IMR-90 (cell line): ENCODE measurements at regions not wholly inside any gene's neighbourhood (a gene's known extent, or its start where the extent isn't known, plus 50 kb on each side); places are given as distances from the start of the nearest gene placed in this dataset.

Source experiments
- ATAC-seq: fragments of 200-7000 bp; cut with Tn5 transposase; 2 replicates; pipeline ENCODE4 v1.9.1; 2020; ENCODE audit warnings: low read depth, mild to moderate bottlenecking, moderate library complexity
- BruUV-seq: library from RNA; stranded (reverse); fragments of 400-500 nt; replicated peaks from 2 replicates; lab custom pipeline; 2021; lab: Mats Ljungman, UMichigan
- CTCF ChIA-PET: fragments of 300-600 bp; formaldehyde crosslinking; extraction: SDS; loops from one replicate; lab custom pipeline; 2021; ENCODE audit warnings: antibody characterized with exemption; lab: Yijun Ruan, JAX
- POLR2A ChIA-PET: fragments of 300-600 bp; sonication (Branson Sonifier 250); formaldehyde crosslinking; loops from one replicate; lab custom pipeline; 2022; ENCODE audit warnings: antibody characterized with exemption; ENCODE audit not compliant: unreplicated experiment; lab: Charles Lee
- DNase-seq: peaks from one replicate; pipeline ENCODE4 v3.0.0; 2013
- H2AFZ ChIP-seq: replicated peaks from 2 replicates; pipeline ENCODE3; 2013; ENCODE audit warnings: low read length, mild to moderate bottlenecking; ENCODE audit not compliant: poor library complexity
- H2AK5ac ChIP-seq: 2 replicates; pipeline ENCODE4 v1.6.1; 2013; ENCODE audit warnings: low read depth, low read length, inconsistent platforms
- H2AK9ac ChIP-seq: replicated peaks from 2 replicates; pipeline ENCODE3; 2013; ENCODE audit warnings: mild to moderate bottlenecking, low read depth, low read length, moderate library complexity; ENCODE audit not compliant: poor library complexity
- H2BK120ac ChIP-seq: 2 replicates; pipeline ENCODE4 v1.6.1; 2013; ENCODE audit warnings: low read depth, low read length, inconsistent platforms
- H2BK15ac ChIP-seq: 3 replicates; pipeline ENCODE4 v1.6.1; 2013; ENCODE audit warnings: low read depth, low read length, inconsistent platforms
- H2BK20ac ChIP-seq: 2 replicates; pipeline ENCODE4 v1.6.1; 2013; ENCODE audit warnings: low read depth, mild to moderate bottlenecking, inconsistent platforms, low read length, moderate library complexity
- H2BK5ac ChIP-seq: 2 replicates; pipeline ENCODE4 v1.6.1; 2013; ENCODE audit warnings: mild to moderate bottlenecking, low read depth, low read length, inconsistent platforms; ENCODE audit not compliant: poor library complexity, severe bottlenecking
- H3K14ac ChIP-seq: replicated peaks from 2 replicates; pipeline ENCODE4 v1.6.1; 2013; ENCODE audit warnings: low read depth, low read length, inconsistent platforms
- H3K18ac ChIP-seq: 2 replicates; pipeline ENCODE4 v1.6.1; 2013; ENCODE audit warnings: low read depth, low read length, control low read depth
- H3K23ac ChIP-seq: 2 replicates; pipeline ENCODE4 v1.6.1; 2013; ENCODE audit warnings: low read depth, low read length, inconsistent platforms
- H3K27ac ChIP-seq: 2 replicates; pipeline ENCODE4 v1.5.1; 2013; ENCODE audit warnings: mild to moderate bottlenecking, control low read depth, low read length; ENCODE audit not compliant: insufficient read depth
- H3K27me3 ChIP-seq: 2 replicates; pipeline ENCODE4 v1.6.1; 2013; ENCODE audit warnings: low read length; ENCODE audit not compliant: control insufficient read depth, insufficient read depth
- H3K36me3 ChIP-seq: 2 replicates; pipeline ENCODE4 v1.6.1; 2013; ENCODE audit warnings: low read length, mixed read lengths; ENCODE audit not compliant: control insufficient read depth, insufficient read depth
- H3K4ac ChIP-seq: 2 replicates; pipeline ENCODE4 v1.6.1; 2013; ENCODE audit warnings: low read depth, low read length, inconsistent platforms
- H3K4me1 ChIP-seq: 2 replicates; pipeline ENCODE4 v1.6.1; 2013; ENCODE audit warnings: low read length, mixed read lengths; ENCODE audit not compliant: control insufficient read depth, insufficient read depth
- H3K4me2 ChIP-seq: 2 replicates; pipeline ENCODE4 v1.6.1; 2013; ENCODE audit warnings: low read depth, mild to moderate bottlenecking, control low read depth, low read length, moderate library complexity
- H3K4me3 ChIP-seq: 2 replicates; pipeline ENCODE4 v1.5.1; 2013; ENCODE audit warnings: low read depth, mild to moderate bottlenecking, control low read depth, low read length, moderate library complexity; ENCODE audit not compliant: insufficient read depth
- H3K56ac ChIP-seq: 2 replicates; pipeline ENCODE4 v1.6.1; 2013; ENCODE audit warnings: low read length, inconsistent platforms; ENCODE audit not compliant: insufficient read depth; ENCODE audit errors: extremely low read depth
- H3K79me1 ChIP-seq, 2 experiments: 2 replicates each; pipeline ENCODE4 v1.6.1; 2013; ENCODE audit warnings: low read length in 2 of 2, inconsistent platforms in 1 of 2, low read depth in 1 of 2
- H3K9ac ChIP-seq: 2 replicates; pipeline ENCODE4 v1.6.1; 2013; ENCODE audit warnings: low read depth, low read length, control low read depth
- H3K9me1 ChIP-seq: 2 replicates; pipeline ENCODE4 v1.6.1; 2013; ENCODE audit warnings: low read length, inconsistent platforms; ENCODE audit not compliant: insufficient read depth
- H3K9me3 ChIP-seq: 2 replicates; pipeline ENCODE4 v1.6.1; 2013; ENCODE audit warnings: low read length; ENCODE audit not compliant: control insufficient read depth, insufficient read depth
- H4K20me1 ChIP-seq: 2 replicates; pipeline ENCODE4 v1.6.1; 2013; ENCODE audit warnings: low read length, inconsistent platforms; ENCODE audit not compliant: insufficient read depth
- H4K5ac ChIP-seq: 2 replicates; pipeline ENCODE4 v1.6.1; 2013; ENCODE audit warnings: mild to moderate bottlenecking, low read depth, low read length, control low read depth
- H4K8ac ChIP-seq, 2 experiments: 2 replicates each; pipeline ENCODE4 v1.6.1; 2013; ENCODE audit warnings: low read depth in 2 of 2, low read length in 2 of 2, control low read depth in 1 of 2, inconsistent platforms in 1 of 2
- H4K91ac ChIP-seq: 2 replicates; pipeline ENCODE4 v1.6.1; 2013; ENCODE audit warnings: low read depth, low read length, inconsistent platforms; ENCODE audit not compliant: insufficient read depth
- BHLHE40 ChIP-seq: fragments of 150-350 bp; IDR thresholded peaks from 2 replicates; pipeline ENCODE4 v1.6.1; 2016; ENCODE audit warnings: mild to moderate bottlenecking, low read depth, low read length
- CEBPB ChIP-seq: IDR thresholded peaks from 2 replicates; pipeline ENCODE4 v1.6.1; 2012; ENCODE audit warnings: low read depth, low read length, improper control_type of control experiment
- CHD1 ChIP-seq: IDR thresholded peaks from 2 replicates; pipeline ENCODE4 v1.6.1; 2012; ENCODE audit warnings: low read depth, low read length, improper control_type of control experiment
- CTCF ChIP-seq: conservative IDR thresholded peaks from 2 replicates; pipeline ENCODE4 v1.5.1; 2012; ENCODE audit warnings: mild to moderate bottlenecking, low read depth, low read length, improper control_type of control experiment
- ELK1 ChIP-seq: fragments of 150-350 bp; IDR thresholded peaks from 2 replicates; pipeline ENCODE4 v1.6.1; 2016; ENCODE audit warnings: low read depth, mild to moderate bottlenecking, low read length, moderate library complexity, borderline replicate concordance
- FOS ChIP-seq: fragments of 150-350 bp; IDR thresholded peaks from 2 replicates; pipeline ENCODE4 v1.6.1; 2016; ENCODE audit warnings: low read depth, low read length
- MAFK ChIP-seq: IDR thresholded peaks from 2 replicates; pipeline ENCODE4 v1.6.1; 2012; ENCODE audit warnings: low read depth, low read length, improper control_type of control experiment
- MAZ ChIP-seq: IDR thresholded peaks from 2 replicates; pipeline ENCODE4 v1.6.1; 2012; ENCODE audit warnings: low read depth, mild to moderate bottlenecking, low read length, improper control_type of control experiment, moderate library complexity, borderline replicate concordance
- MXI1 ChIP-seq: IDR thresholded peaks from 2 replicates; pipeline ENCODE4 v1.6.1; 2012; ENCODE audit warnings: low read depth, mild to moderate bottlenecking, low read length, moderate library complexity, borderline replicate concordance
- NFE2L2 ChIP-seq: fragments of 150-350 bp; IDR thresholded peaks from 2 replicates; pipeline ENCODE4 v1.6.1; 2016; ENCODE audit warnings: low read depth, mild to moderate bottlenecking, low read length
- POLR2A ChIP-seq: IDR thresholded peaks from 2 replicates; pipeline ENCODE4 v1.6.1; 2012; ENCODE audit warnings: mild to moderate bottlenecking, low read depth, low read length
- RAD21 ChIP-seq: IDR thresholded peaks from 2 replicates; pipeline ENCODE4 v1.6.1; 2012; ENCODE audit warnings: low read length, improper control_type of control experiment
- RCOR1 ChIP-seq: IDR thresholded peaks from 2 replicates; pipeline ENCODE4 v1.6.1; 2012; ENCODE audit warnings: mild to moderate bottlenecking, low read length, improper control_type of control experiment; ENCODE audit not compliant: insufficient replicate concordance
- RFX5 ChIP-seq: IDR thresholded peaks from 2 replicates; pipeline ENCODE4 v1.8.0; 2012; ENCODE audit warnings: low read depth, mild to moderate bottlenecking, low read length, moderate library complexity
- SMC3 ChIP-seq: fragments of 150-350 bp; IDR thresholded peaks from 2 replicates; pipeline ENCODE4 v1.6.1; 2016; ENCODE audit warnings: low read depth, mild to moderate bottlenecking, antibody characterized with exemption, low read length, moderate library complexity
- WGBS, 2 experiments: methylation state at CpG; one replicate each; pipeline versions ENCODE4 v1.1.5 to v1.1.7; 2013; ENCODE audit warnings: missing lambda C conversion rate in 2 of 2; ENCODE audit not compliant: insufficient read length in 1 of 2; ENCODE audit errors: extremely low coverage in 2 of 2; 5-methylcytosine and 5-hydroxymethylcytosine counted together
- dilution Hi-C: fragments of 300-500 bp; cut with HindIII; formaldehyde crosslinking; loops from one replicate; pipeline ENCODE4 v1.14.3; 2018; ENCODE audit warnings: low sequenced_read_pairs; ENCODE audit not compliant: unreplicated experiment
- in situ Hi-C: fragments of 300-500 bp; cut with MboI; formaldehyde crosslinking; loops from 3 replicates; pipeline ENCODE4 v1.14.3; 2019; ENCODE audit warnings: low sequenced_read_pairs, inconsistent platforms, mixed read lengths
- intact Hi-C: fragments of 100-400 bp; cut with micrococcal nuclease; formaldehyde crosslinking; loops from 2 replicates; pipeline ENCODE4 v1.10.0; 2022
- TF ChIP-seq, protein P1 (sequence below): fragments of 150-350 bp; IDR thresholded peaks from 2 replicates; pipeline ENCODE4 v1.6.1; 2017; ENCODE audit warnings: mild to moderate bottlenecking, antibody characterized with exemption, low read length, low read depth

- H2AK9ac ChIP-seq, result no peak overlapping the region
- CTCF ChIA-PET, result no interaction called here
- ATAC-seq, result no peak
- H2BK20ac ChIP-seq, result no peak overlapping the region
- H3K4me3 ChIP-seq, result no peak overlapping the region
- no peak overlapping the region for H3K18ac ChIP-seq
- H3K4me1 ChIP-seq, result 0 out of 2 replicates have a peak, but pooled peaks cover 2% of the 10 kb centered on the region
- H4K91ac ChIP-seq, result no peak overlapping the region
- no peak overlapping the region for H3K9ac ChIP-seq
- no peak overlapping the region for H2BK15ac ChIP-seq
- H3K27me3 ChIP-seq, result peaks cover 4% of the 10 kb centered on the region; the same call in 1 of the 2 replicates
- BruUV-seq, result no TSS peak
- peak overlapping the region; percentile 58 for H2AFZ ChIP-seq
- no peaks in the 10 kb centered on the region for H3K36me3 ChIP-seq
- no peaks in the 10 kb centered on the region for H3K79me1 ChIP-seq
- H3K14ac ChIP-seq, result no peak overlapping the region
- intact Hi-C loops, result no loop called here
- no peak overlapping the region for H3K27ac ChIP-seq
- DNase-seq, result no peak
- no peak for TF ChIP-seq RFX5
- TF ChIP-seq ELK1, result no peak
- no peak for TF ChIP-seq CHD1
- TF ChIP-seq CEBPB, result no peak
- TF ChIP-seq MAZ, result no peak
- no peak for TF ChIP-seq POLR2A
- TF ChIP-seq NFE2L2, result no peak
- no peak for TF ChIP-seq BHLHE40
- TF ChIP-seq CTCF, result no peak
- no peak for TF ChIP-seq SMC3
- TF ChIP-seq RCOR1, result no peak
- no peak for TF ChIP-seq MAFK
- TF ChIP-seq, protein P1, sequence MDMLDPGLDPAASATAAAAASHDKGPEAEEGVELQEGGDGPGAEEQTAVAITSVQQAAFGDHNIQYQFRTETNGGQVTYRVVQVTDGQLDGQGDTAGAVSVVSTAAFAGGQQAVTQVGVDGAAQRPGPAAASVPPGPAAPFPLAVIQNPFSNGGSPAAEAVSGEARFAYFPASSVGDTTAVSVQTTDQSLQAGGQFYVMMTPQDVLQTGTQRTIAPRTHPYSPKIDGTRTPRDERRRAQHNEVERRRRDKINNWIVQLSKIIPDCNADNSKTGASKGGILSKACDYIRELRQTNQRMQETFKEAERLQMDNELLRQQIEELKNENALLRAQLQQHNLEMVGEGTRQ, result no peak
- TF ChIP-seq RAD21, result no peak
- no peak for TF ChIP-seq FOS
- no peak for TF ChIP-seq MXI1
- in situ Hi-C loops, result no loop called here
- H2BK120ac ChIP-seq, result no peak overlapping the region
- 67% methylated on average over 1 of the region's 4 CpGs; no CpG with 5 or more reads in 1 of the 2 experiments for WGBS, 2 experiments
- no peak overlapping the region for H2AK5ac ChIP-seq
- H4K20me1 ChIP-seq, result no peaks in the 10 kb centered on the region
- H3K4ac ChIP-seq, result no peak overlapping the region
- H3K23ac ChIP-seq, result no peak overlapping the region
- dilution Hi-C loops, result no loop called here
- POLR2A ChIA-PET, result no interaction called here
- H3K9me3 ChIP-seq, result no peaks in the 10 kb centered on the region
- peaks cover 2% of the 10 kb centered on the region; the same call in 1 of the 2 replicates for H3K9me1 ChIP-seq
- H2BK5ac ChIP-seq, result no peak overlapping the region
- no peak overlapping the region for H3K56ac ChIP-seq
- no peak overlapping the region for H4K8ac ChIP-seq
- H4K5ac ChIP-seq, result no peak overlapping the region
- no peak overlapping the region for H3K4me2 ChIP-seq
Measured at GRCh38 chr13:40385858-40386180, 280.6 kb downstream of the FOXO1 start.
